Testis (tissue), 2 donors: ENCODE measurements at regions not wholly inside any gene's neighbourhood (a gene's known extent, or its start where the extent isn't known, plus 50 kb on each side); places are given as distances from the start of the nearest gene placed in this dataset.

ENCODE experiments used
- DNase-seq: peaks from one replicate; pipeline ENCODE4 v3.0.0-alpha.2; 2019
- H3K27ac ChIP-seq, 2 donors: fragments of 200-600 bp; sonication (generic); one replicate each; pipeline ENCODE4 v1.5.1; 2019
- H3K27me3 ChIP-seq: fragments of 200-600 bp; sonication (generic); one replicate; pipeline ENCODE4 v1.5.1; 2019
- H3K36me3 ChIP-seq: fragments of 200-600 bp; sonication (generic); one replicate; pipeline ENCODE4 v1.5.1; 2017; ENCODE audit warnings: low read depth; ENCODE audit errors: missing control alignments
- H3K4me1 ChIP-seq: fragments of 200-600 bp; sonication (generic); one replicate; pipeline ENCODE4 v1.5.1; 2019
- H3K4me3 ChIP-seq, 2 donors: fragments of 200-600 bp; sonication (generic); one replicate each; pipeline ENCODE4 v1.5.1; 2017 to 2019
- H3K9me3 ChIP-seq: fragments of 200-600 bp; sonication (generic); one replicate; pipeline ENCODE4 v1.5.1; 2017
- POLR2A ChIP-seq: fragments of 450-650 bp; IDR thresholded peaks from one replicate; pipeline ENCODE4 v1.6.1; 2017; ENCODE audit warnings: antibody characterized with exemption, mild to moderate bottlenecking, moderate library complexity
- WGBS, 2 donors: methylation state at CpG; one replicate each; pipeline ENCODE4 v1.1.5; 2018; 5-methylcytosine and 5-hydroxymethylcytosine counted together
- intact Hi-C: fragments of 100-400 bp; cut with DNase I; formaldehyde crosslinking; loops from one replicate; pipeline ENCODE4 v1.15.1; 2023; ENCODE audit warnings: low total_unique reads
- TF ChIP-seq, protein P1 (sequence below), 3 experiments: fragments of 450-650 bp in 2 of 3; fragments of 200-600 bp in 1 of 3; sonication (generic) in 1 of 3; IDR thresholded peaks; one replicate each; pipeline ENCODE4 v1.5.1; 2016 to 2019; ENCODE audit warnings: antibody characterized with exemption in 3 of 3, mild to moderate bottlenecking in 2 of 3, moderate library complexity in 1 of 3

DNA sequence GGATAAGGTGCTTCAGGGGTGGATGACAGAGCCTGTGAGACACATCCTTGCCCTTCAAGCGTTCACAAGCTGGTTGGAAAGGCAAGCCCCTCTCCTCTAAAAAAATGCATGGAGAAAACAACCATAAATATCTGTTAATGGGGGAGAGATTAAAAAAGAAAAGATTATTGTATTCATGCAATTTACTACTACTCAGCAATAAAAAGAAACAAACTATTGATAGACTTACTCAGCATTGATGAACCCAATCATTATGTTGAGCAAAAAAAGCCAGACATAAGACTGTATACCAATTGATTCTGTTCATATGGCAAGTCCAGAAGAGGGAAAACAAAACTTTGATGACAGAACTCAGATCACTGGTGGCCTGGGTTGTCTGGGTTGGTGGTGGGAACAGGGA, 138.7 kb upstream of the IRF2BP2 start:
- TF ChIP-seq POLR2A = no peak
- TF ChIP-seq, protein P1, sequence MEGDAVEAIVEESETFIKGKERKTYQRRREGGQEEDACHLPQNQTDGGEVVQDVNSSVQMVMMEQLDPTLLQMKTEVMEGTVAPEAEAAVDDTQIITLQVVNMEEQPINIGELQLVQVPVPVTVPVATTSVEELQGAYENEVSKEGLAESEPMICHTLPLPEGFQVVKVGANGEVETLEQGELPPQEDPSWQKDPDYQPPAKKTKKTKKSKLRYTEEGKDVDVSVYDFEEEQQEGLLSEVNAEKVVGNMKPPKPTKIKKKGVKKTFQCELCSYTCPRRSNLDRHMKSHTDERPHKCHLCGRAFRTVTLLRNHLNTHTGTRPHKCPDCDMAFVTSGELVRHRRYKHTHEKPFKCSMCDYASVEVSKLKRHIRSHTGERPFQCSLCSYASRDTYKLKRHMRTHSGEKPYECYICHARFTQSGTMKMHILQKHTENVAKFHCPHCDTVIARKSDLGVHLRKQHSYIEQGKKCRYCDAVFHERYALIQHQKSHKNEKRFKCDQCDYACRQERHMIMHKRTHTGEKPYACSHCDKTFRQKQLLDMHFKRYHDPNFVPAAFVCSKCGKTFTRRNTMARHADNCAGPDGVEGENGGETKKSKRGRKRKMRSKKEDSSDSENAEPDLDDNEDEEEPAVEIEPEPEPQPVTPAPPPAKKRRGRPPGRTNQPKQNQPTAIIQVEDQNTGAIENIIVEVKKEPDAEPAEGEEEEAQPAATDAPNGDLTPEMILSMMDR (IDR thresholded peaks at IDR 0.05) = no peak
- H3K27ac ChIP-seq = no peak overlapping the region
- H3K36me3 ChIP-seq = no peaks in the 10 kb centered on the region
- H3K27me3 ChIP-seq = no peaks in the 10 kb centered on the region
- no peak for DNase-seq
- intact Hi-C loops = no loop called here
- no peak overlapping the region for H3K4me3 ChIP-seq
- H3K4me1 ChIP-seq = peaks cover 25% of the 10 kb centered on the region
- WGBS, 2 donors = 89 to 97% methylated on average over 1 of the region's 1 CpG
- no peaks in the 10 kb centered on the region for H3K9me3 ChIP-seq

DNA sequence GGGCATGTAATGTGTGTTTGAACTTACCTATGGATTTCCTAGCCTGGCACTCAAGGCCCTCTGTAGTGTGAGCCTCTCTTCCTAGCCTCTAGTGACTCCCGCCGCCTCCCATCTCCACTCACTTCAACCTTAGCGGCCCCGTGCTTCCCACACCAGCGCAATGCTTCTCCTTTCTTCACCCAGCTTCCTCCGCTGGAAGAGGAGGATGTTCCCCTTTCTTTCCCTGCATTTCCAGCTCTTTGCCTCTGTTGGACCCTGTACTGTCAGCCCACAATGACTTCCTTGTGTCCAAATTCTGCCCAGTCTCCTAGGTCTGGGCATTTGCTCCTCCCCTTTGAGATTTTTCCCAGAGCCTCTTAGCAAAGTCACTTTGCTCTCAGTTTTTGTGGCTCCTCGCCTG, 138.1 kb upstream of the IRF2BP2 start:
- TF ChIP-seq, protein P1 (IDR thresholded peaks at IDR 0.05) = no peak
- TF ChIP-seq POLR2A = no peak
- WGBS, 2 donors = 95 to 96% methylated on average over 7 of the region's 7 CpGs
- Histone ChIP-seq H3K4me1 (peaks cover 25% of the 10 kb centered on the region), H3K27me3 (no peaks in the 10 kb centered on the region), H3K36me3 (no peaks in the 10 kb centered on the region), H3K9me3 (no peaks in the 10 kb centered on the region), H3K27ac (no peak overlapping the region), H3K4me3 (no peak overlapping the region)
- intact Hi-C loops = no loop called here
- no peak for DNase-seq

DNA sequence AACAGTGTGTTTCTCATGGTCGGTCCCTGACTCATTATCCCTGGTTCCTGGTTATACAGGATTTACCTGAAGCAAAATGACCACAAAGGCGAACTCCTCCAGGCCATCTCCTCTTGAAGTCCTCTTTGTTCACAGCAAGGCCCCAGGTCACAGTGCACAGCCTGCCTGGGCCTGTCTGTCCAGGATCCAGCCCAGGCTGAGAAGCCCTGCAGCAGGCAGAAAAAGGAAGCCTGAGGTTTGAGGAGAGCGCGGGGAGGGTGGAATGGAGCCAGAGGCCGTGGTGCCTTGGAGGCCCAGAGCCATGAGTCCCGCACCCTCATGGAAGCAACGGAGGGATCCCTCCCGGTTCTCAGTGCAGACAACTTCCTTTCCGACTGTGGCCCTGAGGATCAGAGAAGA, 136.8 kb upstream of the IRF2BP2 start:
- WGBS, 2 donors = 85 to 89% methylated on average over 5 to 9 of the region's 9 CpGs
- no peak for TF ChIP-seq POLR2A
- TF ChIP-seq, protein P1 (IDR thresholded peaks at IDR 0.05) = no peak
- Histone ChIP-seq H3K4me1 (peaks cover 21% of the 10 kb centered on the region), H3K27ac (no peak overlapping the region), H3K4me3 (no peak overlapping the region), H3K36me3 (no peaks in the 10 kb centered on the region), H3K27me3 (no peaks in the 10 kb centered on the region), H3K9me3 (no peaks in the 10 kb centered on the region)
- intact Hi-C loops = no loop called here
- DNase-seq = no peak

DNA sequence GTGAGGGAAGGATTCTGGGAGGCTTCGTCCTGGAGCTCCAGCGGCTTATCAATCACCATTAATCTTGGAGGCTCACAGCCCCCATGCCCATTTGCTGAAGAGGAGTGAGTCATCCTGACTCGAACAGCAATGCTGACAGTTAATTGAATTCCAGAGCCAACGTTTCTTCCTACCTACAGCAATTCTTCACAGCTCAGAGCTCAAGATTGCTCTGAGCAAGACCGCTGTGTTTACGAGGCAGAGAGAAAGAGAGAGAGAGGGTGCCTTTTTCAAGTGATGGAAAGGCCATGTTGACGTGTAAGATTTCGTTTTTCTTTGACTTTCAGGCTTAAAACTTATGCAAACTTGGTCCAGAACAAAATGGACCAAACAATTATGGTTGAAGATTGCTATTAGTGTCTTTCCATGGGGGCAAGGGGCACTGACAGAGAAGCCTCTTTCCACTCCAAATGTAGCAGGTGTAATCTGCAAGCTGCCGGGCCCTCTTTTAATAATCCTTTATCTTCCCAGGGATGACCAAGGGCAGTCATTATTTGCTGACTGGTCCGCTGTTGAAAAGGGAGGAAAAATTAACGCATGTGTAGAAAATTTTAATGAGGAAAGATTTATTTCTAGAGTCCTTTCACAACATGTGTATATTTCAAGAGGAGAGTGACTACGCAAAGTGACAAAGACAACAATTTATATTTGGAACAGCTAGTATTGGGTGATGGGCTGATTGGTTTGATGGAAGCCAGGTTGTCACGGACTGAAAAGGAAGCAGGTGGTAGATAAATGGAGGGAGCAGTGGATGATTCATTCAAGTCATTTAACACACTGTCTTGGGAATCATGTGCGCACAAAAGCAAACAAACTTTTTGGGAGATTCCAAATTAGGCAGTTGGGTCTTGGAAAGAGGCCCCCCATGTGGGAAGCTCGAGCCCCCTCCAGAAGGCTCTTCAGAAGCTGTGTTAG, 136.1 kb upstream of the IRF2BP2 start:
- intact Hi-C loops = no loop called here
- no peaks in the 10 kb centered on the region for H3K27me3 ChIP-seq
- TF ChIP-seq POLR2A = no peak
- TF ChIP-seq, protein P1 (IDR thresholded peaks at IDR 0.05) = no peak
- H3K27ac ChIP-seq = no peak overlapping the region
- no peak overlapping the region for H3K4me3 ChIP-seq
- peaks cover 14% of the 10 kb centered on the region for H3K4me1 ChIP-seq
- no peaks in the 10 kb centered on the region for H3K9me3 ChIP-seq
- 76 to 84% methylated on average over 15 of the region's 15 CpGs for WGBS, 2 donors
- DNase-seq = no peak
- H3K36me3 ChIP-seq = no peaks in the 10 kb centered on the region

DNA sequence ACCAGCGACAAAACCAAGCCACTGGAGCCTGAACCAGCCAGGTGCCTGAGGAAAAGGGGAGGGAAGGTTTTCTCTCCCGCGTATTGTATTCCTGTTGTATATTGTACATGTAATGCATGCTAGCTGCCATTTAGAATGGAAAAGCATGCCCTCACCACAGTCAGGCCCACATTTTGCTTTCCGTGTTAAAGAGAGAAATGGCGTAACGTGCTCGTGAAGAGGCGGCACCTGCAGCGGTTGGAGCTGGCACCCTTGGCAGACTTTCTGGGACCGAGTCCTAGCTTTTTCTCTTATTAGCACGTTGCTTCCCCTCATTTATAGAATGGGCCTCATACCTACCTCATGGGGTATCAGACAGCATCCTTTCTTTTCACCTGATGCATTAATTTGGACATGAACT, 135.3 kb upstream of the IRF2BP2 start:
- Histone ChIP-seq H3K27ac (no peak overlapping the region), H3K4me1 (peaks cover 6% of the 10 kb centered on the region), H3K36me3 (no peaks in the 10 kb centered on the region), H3K4me3 (no peak overlapping the region), H3K9me3 (no peaks in the 10 kb centered on the region), H3K27me3 (no peaks in the 10 kb centered on the region)
- intact Hi-C loops = no loop called here
- 92 to 96% methylated on average over 11 of the region's 11 CpGs for WGBS, 2 donors
- no peak for TF ChIP-seq POLR2A
- TF ChIP-seq, protein P1 (IDR thresholded peaks at IDR 0.05) = no peak
- DNase-seq = no peak
